IPS-18a (cell line): ENCODE measurements at regions not wholly inside any gene's neighbourhood (a gene's known extent, or its start where the extent isn't known, plus 50 kb on each side); places are given as distances from the start of the nearest gene placed in this dataset.

Source experiments
- H3K27ac ChIP-seq: one replicate; pipeline ENCODE4 v1.5.1; 2013; ENCODE audit warnings: low read length
- H3K27me3 ChIP-seq: one replicate; pipeline ENCODE4 v1.6.1; 2013; ENCODE audit warnings: mild to moderate bottlenecking, low read length; ENCODE audit not compliant: control insufficient read depth, insufficient read depth
- H3K36me3 ChIP-seq: one replicate; pipeline ENCODE4 v1.6.1; 2013; ENCODE audit warnings: low read depth, low read length; ENCODE audit not compliant: control insufficient read depth
- H3K4me1 ChIP-seq: one replicate; pipeline ENCODE4 v1.6.1; 2013; ENCODE audit warnings: low read depth, low read length; ENCODE audit not compliant: control insufficient read depth
- H3K4me3 ChIP-seq: one replicate; pipeline ENCODE4 v1.5.1; 2013; ENCODE audit warnings: low read length
- H3K9ac ChIP-seq: one replicate; pipeline ENCODE4 v1.6.1; 2013; ENCODE audit warnings: mild to moderate bottlenecking, low read length, moderate library complexity
- H3K9me3 ChIP-seq: one replicate; pipeline ENCODE4 v1.6.1; 2013; ENCODE audit warnings: low read depth, low read length; ENCODE audit not compliant: control insufficient read depth

DNA sequence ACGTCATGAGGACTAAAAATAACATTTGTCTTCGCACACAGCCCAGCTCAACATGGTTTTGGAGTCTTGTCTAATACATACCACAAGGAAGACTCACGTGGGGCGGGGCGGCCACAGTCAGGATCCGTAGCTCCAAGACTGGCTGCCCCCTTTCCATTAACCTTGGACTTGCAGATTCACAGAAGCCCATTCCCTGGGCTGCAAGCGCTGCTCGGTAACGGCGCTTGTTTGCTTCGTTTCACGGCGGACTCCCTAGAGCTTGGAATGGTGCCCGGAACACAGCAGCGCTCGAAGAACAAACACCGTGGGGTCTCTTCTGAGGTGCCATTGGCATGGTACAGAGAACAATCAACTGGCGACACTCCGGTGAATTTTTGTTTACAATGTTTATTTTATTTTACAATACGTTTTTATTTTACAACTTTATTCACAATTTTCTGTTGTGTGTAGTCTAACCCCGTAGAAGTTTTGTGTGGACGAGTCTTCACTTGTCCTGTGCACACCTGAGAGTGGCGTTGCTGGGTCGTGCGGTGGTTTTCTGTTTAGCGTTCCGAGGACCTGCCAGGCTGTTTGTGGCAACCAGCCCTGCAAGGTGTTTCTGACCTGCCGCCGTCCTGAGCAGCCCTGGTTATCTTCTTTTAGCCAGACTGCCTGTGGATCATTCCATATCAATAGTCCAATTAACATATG is 126.5 kb downstream of the GALR1 start:
- H3K9me3 ChIP-seq = no peaks in the 10 kb centered on the region
- no peak overlapping the region for H3K4me3 ChIP-seq
- no peak overlapping the region for H3K9ac ChIP-seq
- H3K4me1 ChIP-seq = peaks cover 3% of the 10 kb centered on the region
- H3K27ac ChIP-seq = no peak overlapping the region
- H3K36me3 ChIP-seq = no peaks in the 10 kb centered on the region
- no peaks in the 10 kb centered on the region for H3K27me3 ChIP-seq

GRCh38 chr18:77376733-77377094 is 127.1 kb downstream of the GALR1 start:
- no peak overlapping the region for H3K27ac ChIP-seq
- H3K4me1 ChIP-seq = peaks cover 3% of the 10 kb centered on the region
- no peaks in the 10 kb centered on the region for H3K9me3 ChIP-seq
- no peak overlapping the region for H3K4me3 ChIP-seq
- no peaks in the 10 kb centered on the region for H3K27me3 ChIP-seq
- H3K9ac ChIP-seq = no peak overlapping the region
- H3K36me3 ChIP-seq = no peaks in the 10 kb centered on the region

DNA sequence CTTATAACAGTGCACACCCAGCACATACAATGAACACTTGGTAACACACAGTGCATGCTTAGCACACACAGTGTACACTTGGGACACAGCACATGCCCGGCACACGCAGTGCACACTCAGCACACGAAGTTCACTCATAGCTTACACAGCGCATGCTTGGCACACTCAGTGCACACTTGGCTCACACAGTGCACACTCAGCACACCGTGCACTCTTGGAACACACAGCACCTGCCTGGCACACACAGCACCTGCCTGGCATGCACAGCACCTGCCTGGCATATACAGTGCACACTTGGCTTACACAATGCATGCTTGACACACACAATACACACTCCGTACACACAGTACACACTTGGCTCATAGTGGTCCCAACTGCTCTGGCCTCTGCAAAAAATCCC is 128.2 kb downstream of the GALR1 start:
- Histone ChIP-seq H3K4me1 (peaks cover 3% of the 10 kb centered on the region), H3K4me3 (no peak overlapping the region), H3K36me3 (no peaks in the 10 kb centered on the region), H3K9me3 (no peaks in the 10 kb centered on the region), H3K27ac (no peak overlapping the region), H3K9ac (no peak overlapping the region), H3K27me3 (no peaks in the 10 kb centered on the region)

DNA sequence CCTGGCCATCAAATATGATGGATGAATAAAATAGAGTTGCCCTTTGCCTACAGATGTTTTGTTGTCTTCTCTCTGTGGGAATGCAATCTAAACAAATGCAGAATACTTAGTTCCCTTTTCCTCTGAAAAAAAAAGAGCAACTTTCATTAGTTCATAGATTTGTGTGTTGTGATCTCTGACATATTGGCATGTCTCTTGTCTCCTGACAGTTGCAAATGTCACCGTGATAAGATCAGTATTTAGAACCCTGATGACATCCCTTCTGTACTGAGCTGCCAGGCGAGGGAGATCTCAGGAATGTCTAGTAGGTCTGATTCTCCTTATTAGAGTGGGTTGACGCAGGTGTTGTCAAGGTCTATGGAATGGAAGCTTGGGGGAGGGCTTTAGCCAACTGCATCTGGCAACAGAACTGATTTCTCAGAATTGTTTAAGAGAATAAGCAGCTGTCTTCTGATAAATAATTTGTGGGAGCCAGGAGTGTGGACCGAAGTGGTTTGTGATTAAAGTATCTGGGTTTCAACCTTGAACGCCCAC is 130.4 kb downstream of the GALR1 start:
- Histone ChIP-seq H3K27ac (no peak overlapping the region), H3K27me3 (no peaks in the 10 kb centered on the region), H3K4me3 (no peak overlapping the region), H3K9ac (no peak overlapping the region), H3K36me3 (no peaks in the 10 kb centered on the region), H3K9me3 (no peaks in the 10 kb centered on the region), H3K4me1 (peaks cover 3% of the 10 kb centered on the region)

GRCh38 chr18:77380695-77381094 is 131.0 kb downstream of the GALR1 start:
- Histone ChIP-seq H3K36me3 (no peaks in the 10 kb centered on the region), H3K4me3 (no peak overlapping the region), H3K9me3 (no peaks in the 10 kb centered on the region), H3K27me3 (no peaks in the 10 kb centered on the region), H3K4me1 (peaks cover 3% of the 10 kb centered on the region), H3K9ac (no peak overlapping the region), H3K27ac (no peak overlapping the region)

DNA sequence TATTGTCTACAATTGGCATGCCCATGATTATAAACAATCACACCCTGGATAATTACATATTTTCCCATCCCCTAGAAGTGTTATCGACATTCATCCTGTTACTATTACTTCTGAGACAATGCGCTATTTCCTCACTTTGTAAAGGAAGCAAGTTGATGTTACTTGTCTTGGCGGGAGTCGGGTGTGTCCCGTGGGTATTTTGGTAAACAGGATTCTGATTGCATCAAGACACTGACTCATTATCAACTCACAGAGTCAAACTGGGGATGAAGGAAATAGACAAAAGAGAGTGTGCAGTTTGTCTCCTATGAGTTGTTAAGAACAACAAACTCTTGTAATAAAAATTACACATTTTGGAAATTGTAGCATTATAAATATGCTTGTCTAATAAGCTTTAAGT is 142.7 kb downstream of the GALR1 start:
- Histone ChIP-seq H3K9me3 (peaks cover 3% of the 10 kb centered on the region), H3K27ac (no peak overlapping the region), H3K4me3 (no peak overlapping the region), H3K4me1 (no peaks in the 10 kb centered on the region), H3K9ac (no peak overlapping the region), H3K36me3 (no peaks in the 10 kb centered on the region), H3K27me3 (no peaks in the 10 kb centered on the region)

GRCh38 chr18:77393519-77393918 is 143.9 kb downstream of the GALR1 start:
- Histone ChIP-seq H3K4me1 (no peaks in the 10 kb centered on the region), H3K27ac (no peak overlapping the region), H3K4me3 (no peak overlapping the region), H3K27me3 (no peaks in the 10 kb centered on the region), H3K36me3 (no peaks in the 10 kb centered on the region), H3K9ac (no peak overlapping the region), H3K9me3 (peaks cover 3% of the 10 kb centered on the region)

GRCh38 chr18:77395953-77396352 is 146.3 kb downstream of the GALR1 start:
- H3K36me3 ChIP-seq = no peaks in the 10 kb centered on the region
- H3K4me3 ChIP-seq = no peak overlapping the region
- no peaks in the 10 kb centered on the region for H3K4me1 ChIP-seq
- H3K27me3 ChIP-seq = no peaks in the 10 kb centered on the region
- H3K27ac ChIP-seq = no peak overlapping the region
- H3K9ac ChIP-seq = no peak overlapping the region
- peaks cover 3% of the 10 kb centered on the region for H3K9me3 ChIP-seq

DNA sequence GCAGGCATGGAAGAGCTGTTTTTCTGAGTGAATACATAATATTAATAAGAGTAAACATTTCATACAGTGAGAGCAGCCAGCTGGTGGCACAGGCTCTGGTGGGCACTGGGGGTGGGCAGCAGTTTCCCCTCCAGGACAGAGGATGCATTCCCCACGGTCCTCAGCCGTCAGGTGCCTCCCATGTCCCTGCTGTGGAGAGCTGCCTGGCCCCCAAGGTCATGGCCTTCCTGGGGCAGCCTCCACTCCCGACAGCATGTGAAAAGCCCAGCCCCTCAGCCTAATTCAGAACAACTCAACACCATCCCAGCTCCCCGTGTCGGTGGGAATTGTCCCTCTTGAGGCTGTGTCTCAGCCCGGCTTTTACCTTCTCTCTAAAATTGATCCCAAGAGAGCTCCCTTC is 147.4 kb downstream of the GALR1 start:
- Histone ChIP-seq H3K27me3 (no peaks in the 10 kb centered on the region), H3K9ac (no peak overlapping the region), H3K4me3 (no peak overlapping the region), H3K36me3 (no peaks in the 10 kb centered on the region), H3K9me3 (peaks cover 3% of the 10 kb centered on the region), H3K4me1 (no peaks in the 10 kb centered on the region), H3K27ac (no peak overlapping the region)

DNA sequence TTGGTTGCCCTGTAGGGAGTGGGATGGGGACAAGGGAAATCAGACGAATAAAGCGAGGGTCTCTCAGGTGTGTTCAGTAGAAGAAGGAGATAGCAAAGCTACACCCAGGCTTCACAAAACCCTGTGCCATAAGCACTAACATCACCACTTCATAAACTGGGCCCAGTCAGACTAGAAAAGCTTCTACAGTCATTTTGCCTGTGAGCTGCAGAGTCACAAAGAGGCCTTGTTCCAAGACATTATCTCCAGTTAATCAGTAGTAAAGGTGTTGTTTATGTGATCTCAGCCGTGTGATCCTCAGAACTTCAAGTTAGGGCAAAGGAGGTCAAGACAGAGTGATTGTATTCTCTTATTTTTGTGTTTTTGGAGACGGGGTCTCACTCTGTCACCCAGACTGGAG is 148.0 kb downstream of the GALR1 start:
- Histone ChIP-seq H3K4me1 (no peaks in the 10 kb centered on the region), H3K9ac (no peak overlapping the region), H3K27me3 (no peaks in the 10 kb centered on the region), H3K27ac (no peak overlapping the region), H3K4me3 (no peak overlapping the region), H3K36me3 (no peaks in the 10 kb centered on the region), H3K9me3 (no peaks in the 10 kb centered on the region)

DNA sequence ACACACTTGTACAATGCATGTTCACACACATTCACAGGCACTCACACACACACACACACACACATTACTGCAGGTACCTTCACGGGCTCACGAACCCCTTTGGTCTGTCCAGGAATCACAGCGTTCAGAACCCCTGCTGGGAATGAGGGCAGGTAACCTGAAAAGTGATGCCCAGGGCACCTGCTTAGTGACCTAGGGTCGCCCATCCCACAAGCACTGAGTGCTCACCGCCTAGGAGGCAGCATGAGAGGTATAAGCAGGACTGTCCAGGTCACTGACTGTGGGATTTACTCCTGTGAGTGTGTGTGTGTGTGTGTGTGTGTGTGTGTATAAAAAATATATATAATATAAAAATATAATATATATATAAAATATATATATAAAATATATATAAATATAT is 150.9 kb downstream of the GALR1 start:
- no peak overlapping the region for H3K4me3 ChIP-seq
- no peak overlapping the region for H3K27ac ChIP-seq
- no peaks in the 10 kb centered on the region for H3K9me3 ChIP-seq
- no peaks in the 10 kb centered on the region for H3K36me3 ChIP-seq
- H3K4me1 ChIP-seq = no peaks in the 10 kb centered on the region
- H3K27me3 ChIP-seq = no peaks in the 10 kb centered on the region
- H3K9ac ChIP-seq = no peak overlapping the region

GRCh38 chr18:77401173-77401572 is 151.5 kb downstream of the GALR1 start:
- Histone ChIP-seq H3K4me3 (no peak overlapping the region), H3K27me3 (no peaks in the 10 kb centered on the region), H3K4me1 (no peaks in the 10 kb centered on the region), H3K27ac (no peak overlapping the region), H3K9me3 (no peaks in the 10 kb centered on the region), H3K36me3 (no peaks in the 10 kb centered on the region), H3K9ac (no peak overlapping the region)
